HG03159 (cell line): ENCODE measurements at regions not wholly inside any gene's neighbourhood (a gene's known extent, or its start where the extent isn't known, plus 50 kb on each side); places are given as distances from the start of the nearest gene placed in this dataset.

Experiments used
- ATAC-seq: cut with Tn5 transposase; IDR thresholded peaks from one replicate; pipeline ENCODE4 v1.9.1; 2021; ENCODE audit warnings: mild to moderate bottlenecking, moderate library complexity; ENCODE audit not compliant: unreplicated experiment

DNA sequence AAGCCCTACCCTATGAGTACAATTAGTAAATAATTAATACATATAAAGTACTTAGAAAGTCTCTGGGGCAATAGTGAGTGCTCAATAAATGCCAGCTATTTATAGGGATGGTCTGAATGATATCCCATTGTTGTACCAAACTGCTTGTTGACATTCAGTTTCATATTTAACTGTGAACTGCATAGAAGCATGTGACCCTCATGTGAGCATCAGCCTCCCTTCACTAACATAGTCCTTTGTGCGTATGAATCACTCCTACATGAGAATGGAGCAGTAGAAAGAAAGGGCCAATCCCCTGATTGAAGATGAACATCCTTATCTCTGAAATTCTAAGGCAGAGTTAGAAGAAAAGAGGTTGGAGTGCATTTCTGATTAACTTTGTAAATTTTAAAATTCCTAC, 68.7 kb upstream of the ATP10A start:
- ATAC-seq: no peak

DNA sequence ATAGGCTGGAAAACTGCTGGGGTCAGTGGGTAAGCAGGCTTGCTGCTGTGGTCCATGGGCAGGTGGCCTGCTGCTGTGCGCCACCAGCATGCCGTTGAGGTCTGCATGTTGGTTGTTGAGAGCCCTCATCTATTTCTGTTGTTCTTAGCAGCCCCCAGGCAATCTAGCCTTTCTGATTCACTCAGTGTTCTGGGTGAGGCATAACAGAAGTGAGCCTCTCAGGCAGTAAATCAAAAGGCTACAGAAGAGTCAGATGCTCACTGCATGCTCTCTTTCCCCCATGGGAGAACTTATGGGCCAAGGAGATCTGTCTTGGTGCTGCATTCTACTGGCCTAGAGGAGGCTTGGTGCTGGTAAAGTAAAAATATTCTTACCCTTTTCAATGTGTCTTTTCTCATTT, 67.8 kb upstream of the ATP10A start:
- ATAC-seq: no peak
